ENCODE measurements at regions not wholly inside any gene's neighbourhood (a gene's known extent, or its start where the extent isn't known, plus 50 kb on each side); places are given as distances from the start of the nearest gene placed in this dataset.
"Not testable (repeated sequence)": the region's sequence is repeated elsewhere in the genome, so short reads cannot be mapped to it uniquely, and the experiment has no call there.

DNA sequence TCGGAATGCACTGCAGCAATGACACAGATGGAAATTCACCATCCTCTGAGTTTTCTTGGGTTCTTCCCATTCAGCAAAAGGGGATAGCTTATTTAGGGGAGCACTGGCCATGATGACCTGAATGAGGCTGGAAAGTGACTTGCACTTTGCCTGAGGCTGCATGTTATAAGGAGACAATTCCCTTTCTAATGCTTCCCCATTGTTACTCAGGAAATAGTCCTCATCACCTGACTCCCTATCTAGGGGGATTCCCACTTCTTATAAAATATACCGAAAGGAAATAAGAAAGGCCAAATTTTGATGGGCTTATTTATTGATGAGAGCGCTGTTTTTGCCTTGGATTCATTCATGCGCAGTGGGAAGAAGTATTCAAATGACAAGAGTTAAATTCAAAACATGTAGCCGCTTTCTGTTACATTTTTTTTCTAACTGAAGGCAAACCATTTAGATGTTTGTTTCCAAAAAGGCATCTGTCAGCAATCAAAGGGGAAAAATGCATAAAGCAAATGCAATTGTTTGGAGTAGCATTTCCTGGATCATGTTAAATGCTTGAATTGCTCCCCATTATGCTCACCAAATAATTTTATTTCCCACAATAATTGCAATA, 220.3 kb upstream of the NFIA start:
- no peak for DNase-seq
- peaks cover 3% of the 10 kb centered on the region for H3K27me3 Mint-ChIP-seq
- no peaks in the 10 kb centered on the region for H3K36me3 Mint-ChIP-seq (ENCODE audit: low read depth)
- H3K4me1 Mint-ChIP-seq, result no peaks in the 10 kb centered on the region
- ChIA-PET CTCF (no interaction called here), POLR2A (no interaction called here)
- H3K4me3 Mint-ChIP-seq, result no peak overlapping the region
- no peak overlapping the region for H3K27ac Mint-ChIP-seq
- H3K9me3 Mint-ChIP-seq, result no peaks in the 10 kb centered on the region

DNA sequence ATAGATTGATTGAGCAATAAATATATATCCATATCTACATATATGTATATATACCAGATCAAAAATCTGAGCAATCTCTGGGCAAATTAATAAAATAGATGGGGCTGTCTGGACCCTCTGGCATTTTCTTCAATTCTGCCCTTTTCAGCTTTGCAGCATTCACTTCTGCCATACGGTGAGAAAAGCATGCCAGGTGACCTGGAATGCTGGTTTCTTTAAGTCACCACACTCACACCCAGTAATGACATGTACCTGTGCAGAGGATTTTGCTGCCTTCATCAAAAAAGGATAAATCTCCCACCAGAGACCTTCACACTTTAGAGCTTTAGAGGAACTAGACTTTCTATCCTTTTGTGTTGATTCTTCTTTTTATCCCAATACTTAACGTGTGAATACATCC, 223.2 kb upstream of the NFIA start:
- H3K36me3 Mint-ChIP-seq (ENCODE audit: low read depth), result no peaks in the 10 kb centered on the region
- H3K4me1 Mint-ChIP-seq, result no peaks in the 10 kb centered on the region
- no peak for DNase-seq
- no peaks in the 10 kb centered on the region for H3K9me3 Mint-ChIP-seq
- ChIA-PET CTCF (no interaction called here), POLR2A (no interaction called here)
- H3K27ac Mint-ChIP-seq, result no peak overlapping the region
- H3K4me3 Mint-ChIP-seq, result no peak overlapping the region
- H3K27me3 Mint-ChIP-seq, result peaks cover 3% of the 10 kb centered on the region

DNA sequence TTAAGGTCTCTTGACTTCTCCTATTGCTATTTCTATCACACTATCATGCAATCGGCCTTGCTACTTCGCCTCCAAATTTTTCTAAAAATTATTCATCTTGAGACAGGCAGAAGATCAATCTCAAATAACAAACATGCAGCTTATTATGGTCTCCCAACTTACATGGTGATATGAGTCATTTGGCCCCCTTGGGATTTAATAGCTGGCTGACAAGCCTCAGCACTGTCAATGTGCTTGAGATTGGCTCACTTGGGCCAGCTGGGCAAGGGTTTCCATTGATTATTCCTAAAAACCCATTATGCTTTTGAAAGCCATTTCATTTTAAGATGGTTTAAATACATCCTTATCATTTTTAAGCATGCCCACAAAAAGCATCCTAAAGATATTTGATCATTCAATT, 224.5 kb upstream of the NFIA start:
- no peaks in the 10 kb centered on the region for H3K4me1 Mint-ChIP-seq
- POLR2A ChIA-PET, result no interaction called here
- H3K4me3 Mint-ChIP-seq, result no peak overlapping the region
- no peak overlapping the region for H3K27ac Mint-ChIP-seq
- H3K36me3 Mint-ChIP-seq (ENCODE audit: low read depth), result no peaks in the 10 kb centered on the region
- CTCF ChIA-PET, result no interaction called here
- H3K9me3 Mint-ChIP-seq, result no peaks in the 10 kb centered on the region
- H3K27me3 Mint-ChIP-seq, result no peaks in the 10 kb centered on the region
- no peak for DNase-seq

DNA sequence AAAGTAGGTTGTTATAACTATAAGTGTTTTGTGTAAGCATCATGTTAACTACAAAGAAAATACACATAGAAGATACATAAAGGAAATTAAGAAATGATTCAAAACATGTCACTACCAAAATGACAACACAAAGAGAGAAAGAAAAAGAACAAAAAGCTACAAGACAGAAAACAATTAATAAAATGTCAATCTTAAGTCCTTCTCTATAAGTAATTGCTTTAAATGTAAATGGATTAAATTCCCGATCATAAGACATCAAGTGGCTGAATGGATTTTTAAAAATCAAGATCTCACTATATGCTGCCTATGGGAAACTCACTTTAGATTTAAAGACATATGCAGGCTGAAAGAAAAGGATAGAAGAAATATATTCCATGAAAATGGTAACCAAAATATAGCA, 232.3 kb upstream of the NFIA start:
- H3K4me1 Mint-ChIP-seq, result no peaks in the 10 kb centered on the region
- no peak overlapping the region for H3K27ac Mint-ChIP-seq
- ChIA-PET POLR2A (no interaction called here), CTCF (no interaction called here)
- no peak overlapping the region for H3K4me3 Mint-ChIP-seq
- no peaks in the 10 kb centered on the region for H3K36me3 Mint-ChIP-seq (ENCODE audit: low read depth)
- no peak for DNase-seq
- no peaks in the 10 kb centered on the region for H3K9me3 Mint-ChIP-seq
- H3K27me3 Mint-ChIP-seq, result peaks cover 14% of the 10 kb centered on the region

DNA sequence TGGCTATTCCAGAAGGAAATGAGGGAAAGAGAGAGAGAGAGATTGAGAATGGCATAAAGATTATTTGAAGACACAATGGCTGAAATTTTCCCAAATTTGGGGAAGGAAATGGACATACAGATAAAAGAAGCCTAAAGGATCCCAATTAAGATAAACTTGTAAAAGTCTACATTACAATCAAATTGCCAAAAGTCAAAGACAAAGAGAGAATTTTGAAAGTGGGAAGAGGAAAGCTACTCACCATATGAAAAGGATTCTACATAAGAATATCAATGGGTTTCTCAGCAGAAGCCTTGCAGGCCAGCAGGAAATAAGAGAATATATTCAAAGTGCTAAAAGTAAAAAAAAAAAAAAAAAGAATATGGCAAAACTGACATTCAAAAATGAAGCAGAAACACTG, 233.0 kb upstream of the NFIA start:
- Mint-ChIP-seq H3K4me3 (no peak overlapping the region), H3K36me3 (ENCODE audit: low read depth) (no peaks in the 10 kb centered on the region), H3K27ac (no peak overlapping the region), H3K9me3 (no peaks in the 10 kb centered on the region), H3K27me3 (peaks cover 19% of the 10 kb centered on the region), H3K4me1 (no peaks in the 10 kb centered on the region)
- ChIA-PET POLR2A (no interaction called here), CTCF (interaction anchor here (1.1 kb wide), 1 partner anchor 129 kb away, joined by 3 read pairs; no protein-coding TSS in a partner anchor)
- DNase-seq, result no peak

DNA sequence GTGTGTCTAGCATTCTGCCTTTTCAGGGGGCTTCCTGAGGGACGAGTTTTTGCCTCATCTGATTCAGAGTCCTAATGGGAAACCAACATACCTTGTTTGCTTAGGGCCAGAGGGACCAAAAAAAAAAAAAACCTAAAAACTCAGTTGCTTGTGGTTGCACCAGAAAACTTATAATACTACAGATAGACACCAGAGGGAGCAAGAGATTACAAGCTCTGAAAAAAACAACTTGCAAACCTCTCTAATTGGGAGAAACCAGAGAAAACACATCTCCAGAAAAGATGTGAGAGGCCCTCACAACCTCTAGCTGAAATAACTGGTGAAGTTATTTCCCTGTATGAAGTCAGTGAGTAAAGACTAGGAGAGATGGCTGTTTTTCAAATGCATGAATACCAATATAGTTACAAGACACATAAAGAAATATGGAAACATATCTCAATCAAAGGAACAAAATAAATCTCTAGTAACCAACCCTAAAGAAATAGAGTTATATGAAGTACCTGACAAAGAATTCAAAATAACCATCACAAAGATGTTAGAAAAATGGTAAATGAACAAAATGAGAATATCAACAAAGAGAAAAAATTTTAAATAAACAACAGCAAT, 233.7 kb upstream of the NFIA start:
- peaks cover 19% of the 10 kb centered on the region for H3K27me3 Mint-ChIP-seq
- H3K4me3 Mint-ChIP-seq, result no peak overlapping the region
- H3K36me3 Mint-ChIP-seq (ENCODE audit: low read depth), result no peaks in the 10 kb centered on the region
- DNase-seq, result no peak
- CTCF ChIA-PET, result interaction anchor here (0.9 to 1.1 kb wide), 2 partner anchors 130 to 194 kb away, joined by 3 to 5 read pairs; no protein-coding TSS in a partner anchor
- H3K27ac Mint-ChIP-seq, result no peak overlapping the region
- H3K9me3 Mint-ChIP-seq, result no peaks in the 10 kb centered on the region
- no peaks in the 10 kb centered on the region for H3K4me1 Mint-ChIP-seq
- POLR2A ChIA-PET, result no interaction called here

DNA sequence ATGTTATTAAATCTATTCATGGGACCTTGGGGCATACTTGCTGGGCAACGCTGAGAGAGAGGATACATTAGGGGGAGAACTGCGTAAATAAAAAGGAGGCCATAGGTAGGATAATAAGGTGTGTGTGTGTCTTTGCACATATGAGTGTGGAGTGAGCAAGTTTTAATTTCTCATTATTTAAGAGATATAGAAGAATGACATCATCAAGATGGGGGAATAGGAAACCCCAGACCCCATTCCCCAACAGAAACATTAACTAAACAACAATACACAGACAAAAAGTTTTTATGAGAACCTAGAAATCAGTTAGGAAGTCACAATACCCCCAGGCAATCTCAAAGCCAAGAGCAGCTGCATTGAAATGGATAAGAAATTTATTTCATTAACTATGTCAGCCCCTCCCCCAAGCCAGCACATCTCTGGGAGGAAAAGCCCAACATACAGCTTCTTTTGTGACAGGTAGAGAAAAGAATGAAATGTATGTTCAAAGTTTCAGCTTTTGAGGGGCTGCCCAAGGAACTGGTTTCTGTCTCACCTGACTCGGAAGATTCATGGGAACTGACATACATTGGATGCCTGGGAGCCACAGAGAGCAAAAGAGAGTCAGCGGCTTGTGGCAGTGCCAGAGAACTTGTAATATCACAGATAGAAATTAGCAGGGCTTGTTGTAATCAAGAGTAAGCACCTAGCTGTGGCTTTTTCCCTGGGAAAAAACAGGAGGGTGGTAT, 234.3 kb upstream of the NFIA start:
- Mint-ChIP-seq H3K27me3 (peaks cover 19% of the 10 kb centered on the region), H3K9me3 (no peaks in the 10 kb centered on the region), H3K27ac (no peak overlapping the region), H3K36me3 (ENCODE audit: low read depth) (no peaks in the 10 kb centered on the region), H3K4me3 (no peak overlapping the region), H3K4me1 (no peaks in the 10 kb centered on the region)
- CTCF ChIA-PET, result interaction anchor here (0.9 to 1.1 kb wide), 2 partner anchors 130 to 195 kb away, joined by 3 to 5 read pairs; no protein-coding TSS in a partner anchor
- POLR2A ChIA-PET, result no interaction called here
- no peak for DNase-seq

DNA sequence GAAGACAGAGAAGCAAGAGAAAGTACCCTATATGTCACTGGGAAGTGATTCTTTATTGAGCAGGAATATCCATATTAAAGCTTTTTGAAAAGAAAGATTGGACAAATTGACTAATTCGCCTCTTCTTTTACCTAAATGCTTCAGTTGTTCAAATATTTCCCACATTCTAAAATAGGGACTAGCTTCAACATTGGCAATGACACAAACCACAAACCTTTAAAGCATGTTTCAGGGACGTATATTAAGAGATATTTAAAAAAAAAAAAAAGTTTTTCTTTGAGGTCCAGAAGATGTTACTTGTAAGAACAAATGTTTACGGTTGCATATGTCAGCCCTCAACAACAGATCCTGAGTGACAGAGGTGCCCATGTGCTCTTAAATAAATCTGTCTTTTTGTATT, 235.0 kb upstream of the NFIA start:
- POLR2A ChIA-PET, result interaction anchor here (0.6 kb wide), 1 partner anchor 73 kb away, joined by 3 read pairs; no protein-coding TSS in a partner anchor
- H3K4me1 Mint-ChIP-seq, result no peaks in the 10 kb centered on the region
- CTCF ChIA-PET, result no interaction called here
- H3K9me3 Mint-ChIP-seq, result no peaks in the 10 kb centered on the region
- H3K4me3 Mint-ChIP-seq, result no peak overlapping the region
- no peak overlapping the region for H3K27ac Mint-ChIP-seq
- H3K36me3 Mint-ChIP-seq (ENCODE audit: low read depth), result no peaks in the 10 kb centered on the region
- H3K27me3 Mint-ChIP-seq, result peaks cover 19% of the 10 kb centered on the region
- DNase-seq, result no peak

DNA sequence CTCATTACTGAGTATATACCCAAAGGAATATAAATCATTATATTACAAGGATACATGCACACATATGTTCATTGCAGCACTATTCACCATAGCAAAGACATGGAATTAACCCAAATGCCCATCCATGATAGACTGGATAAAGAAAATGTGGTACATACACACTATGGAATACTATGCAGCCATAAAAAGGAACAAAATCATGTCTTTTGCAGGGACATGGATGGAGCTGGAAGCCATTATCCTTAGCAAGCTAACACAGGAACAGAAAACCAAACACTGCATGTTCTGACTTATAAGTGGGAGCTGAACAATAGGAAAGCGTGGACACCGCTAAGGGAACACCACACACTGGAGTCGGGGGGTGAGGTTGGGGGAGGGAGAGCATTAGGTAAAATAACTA, 236.7 kb upstream of the NFIA start:
- H3K9me3 Mint-ChIP-seq; H3K27ac Mint-ChIP-seq; H3K4me1 Mint-ChIP-seq; POLR2A ChIA-PET; H3K4me3 Mint-ChIP-seq; H3K36me3 Mint-ChIP-seq (ENCODE audit: low read depth); DNase-seq: not testable (repeated sequence)
- H3K27me3 Mint-ChIP-seq, result peaks cover 16% of the 10 kb centered on the region
- CTCF ChIA-PET, result interaction anchor here (1.8 kb wide), 1 partner anchor 101 kb away, joined by 4 read pairs; no protein-coding TSS in a partner anchor

DNA sequence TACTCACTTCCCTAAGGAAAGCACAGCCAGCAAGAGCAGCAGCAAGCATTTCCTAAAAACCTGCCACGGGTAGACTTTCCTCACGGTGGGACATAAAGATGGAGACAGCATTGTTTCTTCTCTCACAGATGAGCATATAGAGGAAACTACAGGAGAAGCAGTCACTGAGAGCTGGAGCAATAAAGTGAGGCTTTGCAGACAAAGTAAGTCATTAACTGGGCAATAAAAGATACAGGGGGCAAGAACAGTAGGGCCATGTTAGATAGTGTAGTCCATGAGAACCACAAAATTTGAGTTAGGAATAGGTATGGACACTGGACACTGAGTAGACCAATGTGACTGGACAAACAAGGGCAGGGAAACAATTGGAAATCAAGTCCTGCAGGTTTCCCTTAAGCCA, 240.1 kb upstream of the NFIA start:
- Mint-ChIP-seq H3K4me1 (no peaks in the 10 kb centered on the region), H3K27me3 (peaks cover 9% of the 10 kb centered on the region), H3K36me3 (ENCODE audit: low read depth) (no peaks in the 10 kb centered on the region), H3K27ac (no peak overlapping the region), H3K9me3 (no peaks in the 10 kb centered on the region), H3K4me3 (no peak overlapping the region)
- DNase-seq, result no peak
- ChIA-PET POLR2A (no interaction called here), CTCF (no interaction called here)

DNA sequence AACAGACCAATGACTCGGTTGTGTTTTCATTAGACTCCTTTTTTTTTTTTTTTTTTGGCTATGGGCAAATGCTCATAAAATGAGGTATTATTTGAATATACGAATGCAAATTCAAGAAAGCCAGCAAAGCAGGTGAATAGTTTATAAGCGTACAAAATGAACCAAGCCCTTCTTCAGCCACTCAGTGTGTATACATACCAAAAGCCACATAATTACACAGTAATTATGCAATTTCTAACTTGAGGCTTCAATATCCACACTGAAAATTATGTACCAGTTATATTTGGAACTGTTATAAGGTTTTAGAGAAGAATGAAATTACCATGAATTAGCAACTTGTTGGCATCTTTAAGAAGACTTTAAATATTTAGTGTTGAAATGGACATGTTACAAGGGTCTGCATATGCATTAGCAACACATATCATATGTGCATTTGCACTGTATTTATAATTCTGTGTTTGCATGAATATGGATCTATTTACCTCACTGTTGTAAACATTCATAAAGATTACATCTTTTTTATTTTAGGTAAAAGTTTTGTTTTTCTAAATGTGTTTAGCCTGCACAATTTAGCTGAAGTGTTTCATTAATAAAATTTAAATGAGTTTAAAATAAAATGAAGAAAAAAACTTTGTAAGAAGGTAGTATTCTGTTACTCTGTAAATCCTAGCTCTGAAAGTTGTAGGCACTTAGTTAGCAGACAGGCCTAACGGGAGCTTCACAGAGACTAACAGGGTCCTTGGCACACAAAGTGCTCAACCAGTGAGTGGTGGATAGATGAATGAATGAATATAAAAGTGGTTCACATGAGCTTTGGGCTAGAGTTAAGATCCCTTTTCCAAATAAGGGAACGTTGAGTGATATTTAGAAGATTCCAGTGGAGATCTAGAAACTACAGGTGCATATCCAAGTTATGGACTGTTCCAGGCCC, 241.0 kb upstream of the NFIA start:
- Mint-ChIP-seq H3K9me3 (no peaks in the 10 kb centered on the region), H3K4me3 (no peak overlapping the region), H3K36me3 (ENCODE audit: low read depth) (no peaks in the 10 kb centered on the region), H3K27ac (no peak overlapping the region), H3K27me3 (peaks cover 9% of the 10 kb centered on the region), H3K4me1 (no peaks in the 10 kb centered on the region)
- ChIA-PET POLR2A (no interaction called here), CTCF (no interaction called here)
- DNase-seq, result no peak

DNA sequence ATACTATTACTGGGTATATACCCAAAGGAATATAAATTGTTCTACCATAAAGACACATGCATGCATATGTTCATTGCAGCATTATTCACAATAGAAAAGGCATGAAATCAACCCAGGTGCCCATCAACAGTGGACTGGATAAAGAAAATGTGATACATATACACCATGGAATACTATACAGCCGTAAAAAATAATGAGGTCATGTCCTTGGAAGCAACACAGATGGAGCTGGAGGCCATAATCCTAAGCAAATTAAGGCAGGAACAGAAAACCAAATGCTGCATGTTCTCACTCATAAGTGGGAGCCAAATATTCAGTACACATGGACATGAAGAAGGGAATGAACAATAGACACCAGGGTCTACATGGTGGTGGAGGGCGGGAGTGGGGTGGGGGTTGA, 241.9 kb upstream of the NFIA start:
- H3K4me3 Mint-ChIP-seq; CTCF ChIA-PET; H3K27ac Mint-ChIP-seq; H3K4me1 Mint-ChIP-seq; H3K36me3 Mint-ChIP-seq (ENCODE audit: low read depth); H3K27me3 Mint-ChIP-seq; DNase-seq; H3K9me3 Mint-ChIP-seq; POLR2A ChIA-PET: not testable (repeated sequence)

DNA sequence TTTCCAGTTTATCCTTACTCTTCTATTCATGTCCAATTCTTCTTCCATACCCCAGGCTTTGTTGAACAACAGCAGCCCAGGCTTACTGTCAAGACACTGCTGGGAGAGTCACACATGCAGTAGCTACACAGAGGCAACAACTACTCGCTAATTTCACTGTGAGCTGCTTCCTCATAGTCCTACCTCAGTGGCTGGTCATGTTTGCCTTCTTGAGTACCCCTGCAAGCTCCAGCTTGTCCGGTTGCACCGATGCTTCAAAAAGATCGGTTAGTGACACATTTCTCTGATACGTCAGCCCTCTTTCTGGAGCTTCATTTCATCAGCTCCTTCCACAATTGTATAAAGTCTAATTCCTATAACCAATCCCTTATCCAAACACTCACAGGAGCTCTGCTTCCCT, 246.7 kb upstream of the NFIA start:
- Mint-ChIP-seq H3K4me3 (no peak overlapping the region), H3K27ac (no peak overlapping the region), H3K9me3 (no peaks in the 10 kb centered on the region), H3K4me1 (peaks cover 13% of the 10 kb centered on the region), H3K36me3 (ENCODE audit: low read depth) (no peaks in the 10 kb centered on the region), H3K27me3 (peaks cover 6% of the 10 kb centered on the region)
- ChIA-PET CTCF (interaction anchor here (0.6 kb wide), 1 partner anchor 41 kb away, joined by 3 read pairs; no protein-coding TSS in a partner anchor), POLR2A (no interaction called here)
- DNase-seq, result no peak

Measured in activated CD4-positive, alpha-beta T cell treated with anti-CD3 and anti-CD28 coated beads, Interleukin-2, amount 10 ng/mL, durations not matched to agents 7 days and 5 days (primary cell).